ENCODE measurements at regions not wholly inside any gene's neighbourhood (a gene's known extent, or its start where the extent isn't known, plus 50 kb on each side); places are given as distances from the start of the nearest gene placed in this dataset.

DNA sequence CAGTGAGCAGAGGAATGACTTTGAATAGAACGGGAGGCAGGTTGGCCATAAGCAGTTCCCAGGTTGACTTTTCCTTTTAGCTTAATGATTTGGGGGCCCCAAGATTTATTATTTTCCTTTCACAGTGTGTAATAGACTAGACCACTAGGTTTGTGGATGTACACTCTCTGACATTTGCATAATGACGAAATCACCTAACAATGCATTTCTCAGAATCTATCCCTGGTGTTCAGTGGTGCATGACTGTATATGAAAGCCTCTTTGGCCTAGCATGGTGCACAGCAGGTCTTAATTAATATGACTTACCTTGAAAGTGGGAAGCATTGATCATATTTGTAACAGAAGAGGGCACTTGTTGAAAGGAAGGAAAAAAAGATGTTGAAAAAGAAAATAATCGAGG lies 761.9 kb downstream of the TYW1 start:
- DNase-seq (ENCODE audit: low spot score), result no peak
- TF ChIP-seq, protein P1, sequence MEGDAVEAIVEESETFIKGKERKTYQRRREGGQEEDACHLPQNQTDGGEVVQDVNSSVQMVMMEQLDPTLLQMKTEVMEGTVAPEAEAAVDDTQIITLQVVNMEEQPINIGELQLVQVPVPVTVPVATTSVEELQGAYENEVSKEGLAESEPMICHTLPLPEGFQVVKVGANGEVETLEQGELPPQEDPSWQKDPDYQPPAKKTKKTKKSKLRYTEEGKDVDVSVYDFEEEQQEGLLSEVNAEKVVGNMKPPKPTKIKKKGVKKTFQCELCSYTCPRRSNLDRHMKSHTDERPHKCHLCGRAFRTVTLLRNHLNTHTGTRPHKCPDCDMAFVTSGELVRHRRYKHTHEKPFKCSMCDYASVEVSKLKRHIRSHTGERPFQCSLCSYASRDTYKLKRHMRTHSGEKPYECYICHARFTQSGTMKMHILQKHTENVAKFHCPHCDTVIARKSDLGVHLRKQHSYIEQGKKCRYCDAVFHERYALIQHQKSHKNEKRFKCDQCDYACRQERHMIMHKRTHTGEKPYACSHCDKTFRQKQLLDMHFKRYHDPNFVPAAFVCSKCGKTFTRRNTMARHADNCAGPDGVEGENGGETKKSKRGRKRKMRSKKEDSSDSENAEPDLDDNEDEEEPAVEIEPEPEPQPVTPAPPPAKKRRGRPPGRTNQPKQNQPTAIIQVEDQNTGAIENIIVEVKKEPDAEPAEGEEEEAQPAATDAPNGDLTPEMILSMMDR (IDR thresholded peaks at IDR 0.05), result no peak
- no peak for TF ChIP-seq POLR2AphosphoS5 (IDR thresholded peaks at IDR 0.05)
- TF ChIP-seq POLR2A (IDR thresholded peaks at IDR 0.05), result no peak
- Histone ChIP-seq H3K4me1 (replicated peaks) (no peaks in the 10 kb centered on the region), H3K27me3 (replicated peaks; ENCODE audit: insufficient read depth) (no peaks in the 10 kb centered on the region), H3K36me3 (no peaks in the 10 kb centered on the region), H3K27ac (no peak overlapping the region), H3K4me3 (no peak overlapping the region), H3K9me3 (no peaks in the 10 kb centered on the region)
- intact Hi-C loops (cut with DNase I), result no loop called here
- WGBS, result 86% methylated on average over 3 of the region's 3 CpGs

DNA sequence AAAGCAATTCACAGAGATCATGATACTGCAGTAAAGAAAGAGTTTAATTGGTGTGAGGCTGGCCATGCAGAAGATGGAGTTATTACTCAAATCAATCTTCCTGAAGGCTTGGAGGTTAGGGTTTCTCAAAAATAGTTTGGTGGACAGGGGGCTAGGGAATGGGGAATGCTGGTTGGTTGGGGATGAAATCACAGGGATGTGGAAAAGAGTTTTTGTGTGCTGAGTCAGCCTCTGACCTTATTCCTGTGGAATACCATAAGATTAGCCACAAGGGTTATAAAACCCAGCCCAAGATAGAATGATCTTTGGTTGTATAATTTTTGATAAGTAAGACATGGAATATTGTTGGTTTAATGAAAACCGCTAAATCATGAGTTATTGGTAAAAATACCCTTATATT lies 764.3 kb downstream of the TYW1 start:
- Histone ChIP-seq H3K9me3 (no peaks in the 10 kb centered on the region), H3K27ac (no peak overlapping the region), H3K36me3 (no peaks in the 10 kb centered on the region), H3K4me3 (no peak overlapping the region), H3K27me3 (replicated peaks; ENCODE audit: insufficient read depth) (no peaks in the 10 kb centered on the region), H3K4me1 (replicated peaks) (no peaks in the 10 kb centered on the region)
- 97% methylated on average over 1 of the region's 1 CpG for WGBS
- TF ChIP-seq POLR2AphosphoS5 (IDR thresholded peaks at IDR 0.05), result no peak
- TF ChIP-seq, protein P1 (IDR thresholded peaks at IDR 0.05), result no peak
- no peak for TF ChIP-seq POLR2A (IDR thresholded peaks at IDR 0.05)
- no peak for DNase-seq (ENCODE audit: low spot score)
- intact Hi-C loops (cut with DNase I), result no loop called here

DNA sequence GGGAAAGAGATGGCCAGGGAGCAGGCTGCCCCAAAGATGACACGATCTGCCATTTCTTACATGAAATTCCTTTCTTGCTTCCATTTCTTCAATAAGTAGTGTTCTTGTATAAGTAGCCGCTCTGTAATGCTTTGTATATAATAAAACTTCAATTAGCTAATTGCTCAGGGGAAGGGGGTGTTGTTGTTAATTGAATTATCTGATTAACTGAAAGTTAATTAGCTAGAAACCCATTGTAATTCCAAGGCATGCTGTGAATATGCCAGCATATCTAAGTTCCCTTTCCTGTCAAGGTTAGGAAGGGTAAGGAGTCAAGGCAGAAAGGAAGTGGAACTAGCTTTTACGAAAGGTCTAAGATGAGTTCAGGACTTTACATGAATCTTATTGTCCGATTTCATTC lies 765.9 kb downstream of the TYW1 start:
- intact Hi-C loops (cut with DNase I), result no loop called here
- H3K36me3 ChIP-seq, result no peaks in the 10 kb centered on the region
- TF ChIP-seq POLR2A (IDR thresholded peaks at IDR 0.05) (no peak), POLR2AphosphoS5 (IDR thresholded peaks at IDR 0.05) (no peak)
- TF ChIP-seq, protein P1 (IDR thresholded peaks at IDR 0.05), result no peak
- H3K4me1 ChIP-seq (replicated peaks), result no peaks in the 10 kb centered on the region
- no peaks in the 10 kb centered on the region for H3K27me3 ChIP-seq (replicated peaks; ENCODE audit: insufficient read depth)
- no peak overlapping the region for H3K27ac ChIP-seq
- no peaks in the 10 kb centered on the region for H3K9me3 ChIP-seq
- WGBS, result 95% methylated on average over 4 of the region's 4 CpGs
- no peak for DNase-seq (ENCODE audit: low spot score)
- no peak overlapping the region for H3K4me3 ChIP-seq

DNA sequence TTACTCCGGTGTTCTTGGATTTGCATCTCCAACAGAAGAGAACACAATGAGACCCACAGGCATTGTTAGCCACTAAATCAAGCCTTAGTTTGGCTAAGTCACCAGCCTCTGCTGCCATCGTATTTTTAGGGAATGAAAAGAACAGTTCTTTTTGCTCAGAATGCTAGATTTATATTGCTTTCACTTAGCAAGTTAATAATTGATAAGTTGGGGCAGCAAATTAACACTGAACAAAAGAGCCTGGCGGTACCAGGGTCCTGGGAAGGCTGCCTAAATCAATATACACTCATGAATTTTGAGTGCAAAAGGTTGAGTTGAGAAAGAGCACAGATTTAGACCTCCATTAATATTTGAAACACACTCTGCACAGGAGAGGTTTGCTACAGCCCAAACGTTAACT lies 767.7 kb downstream of the TYW1 start:
- Histone ChIP-seq H3K27me3 (replicated peaks; ENCODE audit: insufficient read depth) (no peaks in the 10 kb centered on the region), H3K9me3 (no peaks in the 10 kb centered on the region), H3K36me3 (no peaks in the 10 kb centered on the region), H3K27ac (no peak overlapping the region), H3K4me3 (no peak overlapping the region), H3K4me1 (replicated peaks) (no peaks in the 10 kb centered on the region)
- 11% methylated on average over 4 of the region's 4 CpGs for WGBS
- intact Hi-C loops (cut with DNase I), result no loop called here
- TF ChIP-seq POLR2AphosphoS5 (IDR thresholded peaks at IDR 0.05) (no peak), POLR2A (IDR thresholded peaks at IDR 0.05) (no peak)
- TF ChIP-seq, protein P1 (IDR thresholded peaks at IDR 0.05), result no peak
- no peak for DNase-seq (ENCODE audit: low spot score)

DNA sequence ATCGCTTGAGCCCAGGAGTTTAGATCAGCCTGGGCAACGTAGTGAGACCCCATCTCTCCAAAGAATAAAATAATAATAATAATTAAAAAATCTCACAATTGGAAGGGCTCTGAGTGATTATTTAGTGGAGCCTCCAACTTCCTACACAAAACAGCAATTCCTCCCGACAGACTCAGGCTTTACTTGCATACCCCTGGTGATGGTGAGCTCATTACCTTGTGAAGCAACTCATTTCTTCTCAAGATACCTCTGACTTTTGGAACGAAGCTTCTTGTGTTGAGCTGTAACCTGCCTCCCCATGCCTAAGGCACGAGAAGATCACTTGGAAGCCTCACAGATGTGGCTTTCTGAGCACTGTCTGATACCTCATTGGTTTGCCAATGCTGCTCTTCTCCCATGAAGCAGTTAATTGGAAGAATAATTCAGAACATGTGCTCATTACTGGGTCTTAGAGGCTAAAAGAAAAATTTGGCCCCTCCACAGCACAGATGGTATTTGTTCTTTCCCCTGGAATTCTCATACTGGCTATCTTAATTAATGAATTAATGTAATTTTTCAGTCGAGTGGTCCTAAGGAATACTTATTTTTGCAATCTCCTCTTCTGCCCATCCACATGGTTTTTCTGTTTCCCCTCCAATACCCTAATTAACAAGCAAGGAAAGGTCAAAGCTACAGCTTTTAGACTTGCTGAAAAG lies 769.0 kb downstream of the TYW1 start:
- Histone ChIP-seq H3K36me3 (no peaks in the 10 kb centered on the region), H3K4me1 (replicated peaks) (no peaks in the 10 kb centered on the region), H3K27ac (no peak overlapping the region), H3K4me3 (no peak overlapping the region), H3K9me3 (no peaks in the 10 kb centered on the region), H3K27me3 (replicated peaks; ENCODE audit: insufficient read depth) (no peaks in the 10 kb centered on the region)
- no peak for TF ChIP-seq POLR2A (IDR thresholded peaks at IDR 0.05)
- 89% methylated on average over 6 of the region's 6 CpGs for WGBS
- intact Hi-C loops (cut with DNase I), result no loop called here
- DNase-seq (ENCODE audit: low spot score), result no peak
